ENCODE measurements at regions not wholly inside any gene's neighbourhood (a gene's known extent, or its start where the extent isn't known, plus 50 kb on each side); places are given as distances from the start of the nearest gene placed in this dataset.
"Not testable (repeated sequence)": the region's sequence is repeated elsewhere in the genome, so short reads cannot be mapped to it uniquely, and the experiment has no call there.

DNA sequence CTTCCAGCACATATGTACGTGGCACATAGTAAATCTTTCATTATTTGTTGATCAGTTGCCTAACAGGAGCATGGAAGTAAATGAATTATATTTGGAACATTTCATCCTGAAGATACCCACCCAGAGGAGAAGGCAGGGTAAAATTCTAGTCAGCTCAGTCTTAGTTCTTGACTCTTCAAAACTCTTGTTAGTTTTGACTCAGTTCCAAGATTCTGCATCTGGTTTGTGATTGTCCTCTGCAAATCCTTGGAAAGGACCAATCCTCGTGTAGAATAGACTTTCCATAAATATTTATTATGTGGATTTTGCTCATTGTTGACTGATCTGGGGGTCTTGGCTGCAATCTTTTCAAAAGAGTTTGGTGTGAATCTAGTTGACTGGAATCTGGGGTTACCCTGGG is 257.5 kb upstream of the FAT1 start:
- H3K36me3 ChIP-seq = no peaks in the 10 kb centered on the region
- TF ChIP-seq, protein P1, sequence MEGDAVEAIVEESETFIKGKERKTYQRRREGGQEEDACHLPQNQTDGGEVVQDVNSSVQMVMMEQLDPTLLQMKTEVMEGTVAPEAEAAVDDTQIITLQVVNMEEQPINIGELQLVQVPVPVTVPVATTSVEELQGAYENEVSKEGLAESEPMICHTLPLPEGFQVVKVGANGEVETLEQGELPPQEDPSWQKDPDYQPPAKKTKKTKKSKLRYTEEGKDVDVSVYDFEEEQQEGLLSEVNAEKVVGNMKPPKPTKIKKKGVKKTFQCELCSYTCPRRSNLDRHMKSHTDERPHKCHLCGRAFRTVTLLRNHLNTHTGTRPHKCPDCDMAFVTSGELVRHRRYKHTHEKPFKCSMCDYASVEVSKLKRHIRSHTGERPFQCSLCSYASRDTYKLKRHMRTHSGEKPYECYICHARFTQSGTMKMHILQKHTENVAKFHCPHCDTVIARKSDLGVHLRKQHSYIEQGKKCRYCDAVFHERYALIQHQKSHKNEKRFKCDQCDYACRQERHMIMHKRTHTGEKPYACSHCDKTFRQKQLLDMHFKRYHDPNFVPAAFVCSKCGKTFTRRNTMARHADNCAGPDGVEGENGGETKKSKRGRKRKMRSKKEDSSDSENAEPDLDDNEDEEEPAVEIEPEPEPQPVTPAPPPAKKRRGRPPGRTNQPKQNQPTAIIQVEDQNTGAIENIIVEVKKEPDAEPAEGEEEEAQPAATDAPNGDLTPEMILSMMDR (IDR thresholded peaks at IDR 0.05) = no peak
- H3K27me3 ChIP-seq = no peaks in the 10 kb centered on the region
- no peak overlapping the region for H3K4me3 ChIP-seq
- no peaks in the 10 kb centered on the region for H3K4me1 ChIP-seq
- intact Hi-C loops (cut with DNase I) = no loop called here
- no peaks in the 10 kb centered on the region for H3K9me3 ChIP-seq
- H3K27ac ChIP-seq = no peak overlapping the region
- no peak for DNase-seq (ENCODE audit: low spot score in 2 of 2)

DNA sequence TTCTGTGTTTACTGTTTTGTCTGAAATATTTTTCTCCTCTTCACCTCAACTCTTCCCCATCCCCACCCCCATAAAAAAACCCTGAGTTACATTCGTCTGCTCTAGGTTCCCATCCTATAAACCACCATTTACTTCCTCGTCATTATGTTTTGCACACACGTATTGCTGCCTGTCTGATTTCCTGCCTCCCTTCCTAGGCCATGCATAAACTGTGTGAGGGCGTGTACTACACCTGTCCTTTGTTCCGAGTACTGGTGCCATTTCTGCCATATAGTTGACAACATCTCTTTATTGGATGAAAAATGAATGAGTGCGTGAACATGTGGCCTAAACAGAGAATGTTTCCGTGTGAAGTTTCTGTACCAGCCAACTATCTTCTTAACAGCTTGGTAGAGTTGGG is 258.5 kb upstream of the FAT1 start:
- H3K27me3 ChIP-seq = no peaks in the 10 kb centered on the region
- TF ChIP-seq, protein P1 (IDR thresholded peaks at IDR 0.05) = no peak
- H3K36me3 ChIP-seq = no peaks in the 10 kb centered on the region
- no peak overlapping the region for H3K27ac ChIP-seq
- H3K9me3 ChIP-seq = no peaks in the 10 kb centered on the region
- intact Hi-C loops (cut with DNase I) = no loop called here
- H3K4me3 ChIP-seq = no peak overlapping the region
- no peak for DNase-seq (ENCODE audit: low spot score in 2 of 2)
- H3K4me1 ChIP-seq = no peaks in the 10 kb centered on the region

DNA sequence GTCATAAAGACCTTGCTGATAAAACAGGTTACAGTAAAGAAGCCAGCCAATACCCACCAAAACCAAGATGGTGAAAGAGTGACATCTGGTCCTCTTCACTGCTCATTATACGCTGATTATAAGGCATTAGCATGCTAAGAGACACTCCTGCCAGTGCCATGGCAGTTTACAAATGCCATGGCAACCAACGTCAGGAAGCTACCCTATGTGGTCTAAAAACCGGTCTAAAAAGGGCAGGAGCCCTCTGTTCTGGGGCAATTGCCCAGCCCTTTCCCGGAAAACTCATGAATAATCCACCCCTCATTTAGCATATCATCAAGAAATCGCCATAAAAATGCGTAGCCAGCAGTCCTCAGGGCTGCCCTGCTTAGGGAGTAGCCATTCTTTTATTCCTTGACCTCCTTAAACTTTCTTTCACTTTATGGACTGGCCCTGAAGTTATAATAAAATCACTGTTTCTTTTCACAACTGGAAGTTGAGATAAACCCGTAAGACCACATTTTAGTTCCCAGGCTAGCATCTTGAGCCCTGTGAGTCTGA is 260.5 kb upstream of the FAT1 start:
- Histone ChIP-seq H3K27me3 (no peaks in the 10 kb centered on the region), H3K4me3 (no peak overlapping the region), H3K9me3 (no peaks in the 10 kb centered on the region), H3K36me3 (no peaks in the 10 kb centered on the region), H3K4me1 (no peaks in the 10 kb centered on the region), H3K27ac (no peak overlapping the region)
- TF ChIP-seq, protein P1 (IDR thresholded peaks at IDR 0.05) = no peak
- DNase-seq (ENCODE audit: low spot score in 2 of 2) = no peak
- intact Hi-C loops (cut with DNase I) = no loop called here

DNA sequence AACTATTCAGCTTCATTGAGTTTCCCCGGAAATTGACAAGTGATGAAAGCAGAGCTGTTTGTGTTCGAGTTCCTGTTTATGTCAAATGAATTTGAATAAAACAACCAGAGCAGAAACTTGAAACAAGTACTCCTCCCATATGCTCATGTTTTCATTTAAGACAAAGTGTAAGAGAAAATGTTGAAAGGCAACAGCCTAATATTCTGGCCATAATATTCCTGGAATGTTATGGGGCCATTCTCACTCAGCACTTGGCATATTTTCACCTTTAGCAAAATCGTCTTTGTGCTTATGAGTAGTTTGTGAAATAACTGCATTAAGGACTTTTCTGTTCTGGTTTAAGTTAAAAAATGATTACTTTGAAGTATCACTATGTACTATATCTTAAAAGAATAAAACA is 276.0 kb upstream of the FAT1 start:
- no peaks in the 10 kb centered on the region for H3K36me3 ChIP-seq
- TF ChIP-seq, protein P1 (IDR thresholded peaks at IDR 0.05) = no peak
- H3K27me3 ChIP-seq = no peaks in the 10 kb centered on the region
- no peaks in the 10 kb centered on the region for H3K4me1 ChIP-seq
- intact Hi-C loops (cut with DNase I) = no loop called here
- no peaks in the 10 kb centered on the region for H3K9me3 ChIP-seq
- H3K27ac ChIP-seq = no peak overlapping the region
- no peak for DNase-seq (ENCODE audit: low spot score in 2 of 2)
- H3K4me3 ChIP-seq = no peak overlapping the region

DNA sequence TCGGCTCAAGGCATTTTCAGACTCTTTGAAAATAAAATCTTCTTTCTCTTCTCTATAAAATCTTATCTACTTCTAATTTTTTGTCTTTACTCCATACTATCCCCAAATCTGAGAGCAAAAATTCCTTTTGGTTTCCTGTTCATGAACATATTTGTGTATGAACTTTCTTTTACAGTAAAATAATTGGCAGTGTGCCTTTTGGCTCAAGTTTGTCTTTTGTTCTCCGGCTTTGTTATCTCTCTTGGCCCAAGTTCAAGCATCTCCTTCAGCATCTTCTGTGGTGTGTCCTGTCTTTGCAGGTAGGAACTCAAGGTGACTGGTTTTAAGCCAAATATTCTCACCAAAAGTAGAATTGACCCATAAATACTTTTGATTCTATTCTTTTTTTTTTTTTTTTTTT is 276.6 kb upstream of the FAT1 start:
- H3K27ac ChIP-seq = no peak overlapping the region
- DNase-seq (ENCODE audit: low spot score in 2 of 2) = no peak
- no peaks in the 10 kb centered on the region for H3K36me3 ChIP-seq
- TF ChIP-seq, protein P1 (IDR thresholded peaks at IDR 0.05) = no peak
- no peaks in the 10 kb centered on the region for H3K27me3 ChIP-seq
- no peaks in the 10 kb centered on the region for H3K9me3 ChIP-seq
- no peaks in the 10 kb centered on the region for H3K4me1 ChIP-seq
- no peak overlapping the region for H3K4me3 ChIP-seq
- intact Hi-C loops (cut with DNase I) = no loop called here

DNA sequence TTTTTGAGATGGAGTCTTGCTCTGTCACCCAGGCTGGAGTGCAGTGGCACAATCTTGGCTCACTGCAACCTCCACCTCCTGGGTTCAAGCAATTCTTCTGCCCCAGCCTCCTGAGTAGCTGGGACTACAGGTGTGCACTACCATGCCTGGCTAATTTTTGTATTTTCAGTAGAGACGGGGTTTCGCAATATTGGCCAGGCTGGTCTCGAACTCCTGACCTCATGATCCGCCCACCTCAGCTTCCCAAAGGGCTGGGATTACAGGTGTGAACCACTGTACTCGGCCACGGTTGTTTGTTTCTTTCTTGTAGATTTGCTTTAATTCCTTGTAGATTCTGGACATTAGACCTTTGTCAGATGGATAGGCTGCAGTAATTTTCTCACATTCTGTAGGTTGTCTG is 278.5 kb upstream of the FAT1 start:
- H3K4me1 ChIP-seq; H3K27me3 ChIP-seq; H3K36me3 ChIP-seq; H3K4me3 ChIP-seq; H3K9me3 ChIP-seq; intact Hi-C loops (cut with DNase I); DNase-seq (ENCODE audit: low spot score in 2 of 2); H3K27ac ChIP-seq: not testable (repeated sequence)

Measured in ascending aorta (tissue), 2 donors.